ENCODE measurements at regions not wholly inside any gene's neighbourhood (a gene's known extent, or its start where the extent isn't known, plus 50 kb on each side); places are given as distances from the start of the nearest gene placed in this dataset.
"Not testable (repeated sequence)": the region's sequence is repeated elsewhere in the genome, so short reads cannot be mapped to it uniquely, and the experiment has no call there.

DNA sequence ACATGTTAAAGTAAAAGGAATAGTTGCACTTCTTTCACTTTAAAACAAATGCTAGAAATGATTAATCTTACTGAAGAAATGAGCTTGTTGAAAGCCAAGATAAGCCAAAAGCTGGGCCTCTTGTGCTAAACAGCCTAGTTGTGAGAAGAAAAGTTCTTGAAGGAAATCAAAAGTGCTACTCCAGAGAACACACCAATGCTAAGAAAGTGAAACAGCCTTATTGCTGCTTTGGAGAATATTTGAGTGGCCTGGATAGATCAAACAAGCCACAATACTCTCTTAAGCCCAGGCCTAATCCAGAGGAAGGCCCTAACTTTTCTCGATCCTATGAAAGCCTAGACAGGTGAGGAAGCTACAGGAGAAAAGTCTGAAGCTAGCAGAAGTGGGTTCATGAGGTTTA lies 967.9 kb upstream of the INTU start:
- Histone ChIP-seq H4K20me1 (replicated peaks; ENCODE audit: control insufficient read depth, extremely low read depth, insufficient read depth, low read length) (no peaks in the 10 kb centered on the region), H3K9me3 (replicated peaks; ENCODE audit: control insufficient read depth, insufficient read depth, low read length) (no peaks in the 10 kb centered on the region), H3K4me2 (ENCODE audit: insufficient read depth, low read length) (no peak overlapping the region), H3K9ac (replicated peaks; ENCODE audit: extremely low read depth, insufficient read depth, low read length) (no peak overlapping the region), H3K27ac (ENCODE audit: insufficient read depth, low read depth, low read length) (no peak overlapping the region), H3K36me3 (ENCODE audit: control insufficient read depth in 2 of 2, extremely low read depth in 1 of 2, insufficient read depth in 2 of 2, low read length in 2 of 2) (no peaks in the 10 kb centered on the region), H3K9me1 (replicated peaks; ENCODE audit: control insufficient read depth, extremely low read depth, insufficient read depth, low read length) (no peaks in the 10 kb centered on the region), H3K4me3 (replicated peaks in 1 of 3; ENCODE audit: insufficient read depth in 1 of 3, low read depth in 1 of 3, low read length in 3 of 3) (no peak overlapping the region), H2AFZ (ENCODE audit: low read depth, low read length) (no peak overlapping the region), H3K27me3 (ENCODE audit: control insufficient read depth in 2 of 2, insufficient read depth in 2 of 2, low read length in 2 of 2) (no peaks in the 10 kb centered on the region), H3K4me1 (ENCODE audit: control insufficient read depth, extremely low read depth, insufficient read depth, low read length) (no peaks in the 10 kb centered on the region), H3K79me2 (ENCODE audit: control insufficient read depth, insufficient read depth, low read length) (no peaks in the 10 kb centered on the region)
- no TSS peak for BruUV-seq (replicated peaks)
- intact Hi-C loops (cut with micrococcal nuclease), result no loop called here
- ChIA-PET CTCF (interaction anchor here (0.6 kb wide), 1 partner anchor 58 kb away, joined by 3 read pairs; no protein-coding TSS in a partner anchor), POLR2A (no interaction called here)
- dilution Hi-C loops (cut with MboI; ENCODE audit: extremely low pct_ligation_motif_present, low sequenced_read_pairs), result no loop called here
- no peak for FAIRE-seq
- TF ChIP-seq POLR2A (IDR thresholded peaks at IDR 0.05; ENCODE audit: low read depth, low read length) (no peak), POLR2AphosphoS5 (IDR thresholded peaks at IDR 0.05; ENCODE audit: insufficient read depth, low read depth, low read length) (no peak), EZH2 (IDR thresholded peaks at IDR 0.05; ENCODE audit: borderline replicate concordance, low read depth, low read length, severe bottlenecking) (no peak)
- DNase-seq (ENCODE audit: low read depth, low spot score), result no peak

- H2AFZ ChIP-seq (ENCODE audit: low read depth, low read length); CTCF ChIA-PET; H3K79me2 ChIP-seq (ENCODE audit: control insufficient read depth, insufficient read depth, low read length); H3K9me3 ChIP-seq (replicated peaks; ENCODE audit: control insufficient read depth, insufficient read depth, low read length); H3K36me3 ChIP-seq (ENCODE audit: control insufficient read depth in 2 of 2, extremely low read depth in 1 of 2, insufficient read depth in 2 of 2, low read length in 2 of 2); POLR2A ChIA-PET; dilution Hi-C loops (cut with MboI; ENCODE audit: extremely low pct_ligation_motif_present, low sequenced_read_pairs); H3K4me2 ChIP-seq (ENCODE audit: insufficient read depth, low read length); H3K9me1 ChIP-seq (replicated peaks; ENCODE audit: control insufficient read depth, extremely low read depth, insufficient read depth, low read length); H3K9ac ChIP-seq (replicated peaks; ENCODE audit: extremely low read depth, insufficient read depth, low read length); FAIRE-seq; H3K27me3 ChIP-seq (ENCODE audit: control insufficient read depth in 2 of 2, insufficient read depth in 2 of 2, low read length in 2 of 2); H3K4me3 ChIP-seq (replicated peaks in 1 of 3; ENCODE audit: insufficient read depth in 1 of 3, low read depth in 1 of 3, low read length in 3 of 3); H3K4me1 ChIP-seq (ENCODE audit: control insufficient read depth, extremely low read depth, insufficient read depth, low read length); H4K20me1 ChIP-seq (replicated peaks; ENCODE audit: control insufficient read depth, extremely low read depth, insufficient read depth, low read length); H3K27ac ChIP-seq (ENCODE audit: insufficient read depth, low read depth, low read length); intact Hi-C loops (cut with micrococcal nuclease); DNase-seq (ENCODE audit: low read depth, low spot score); BruUV-seq (replicated peaks): not testable (repeated sequence)
Measured at GRCh38 chr4:126670038-126670437, 962.7 kb upstream of the INTU start.
